Stimulated activated CD4-positive, alpha-beta T cell treated with anti-CD3 and anti-CD28 coated beads, Interleukin-2, amount 100 ng/mL, for 48 hours (primary cell): ENCODE measurements at regions not wholly inside any gene's neighbourhood (a gene's known extent, or its start where the extent isn't known, plus 50 kb on each side); places are given as distances from the start of the nearest gene placed in this dataset.

ENCODE experiments used
- DNase-seq, 2 donors: peaks; one replicate each; pipeline ENCODE4 v3.0.0-alpha.2; 2020

GRCh38 chr10:130887170-130887569 lies 424.4 kb downstream of the TCERG1L start:
- DNase-seq, result no peak

- no peak for DNase-seq
Measured at GRCh38 chr10:130888493-130888892, 423.0 kb downstream of the TCERG1L start.

GRCh38 chr10:130889240-130889639 lies 422.3 kb downstream of the TCERG1L start:
- no peak for DNase-seq

GRCh38 chr10:130889780-130890179 lies 421.7 kb downstream of the TCERG1L start:
- no peak for DNase-seq

- no peak for DNase-seq
Measured at GRCh38 chr10:130891066-130891465, 420.5 kb downstream of the TCERG1L start.

- no peak for DNase-seq
Measured at GRCh38 chr10:130894471-130894870, 417.1 kb downstream of the TCERG1L start.

GRCh38 chr10:130895161-130895560 lies 416.4 kb downstream of the TCERG1L start:
- DNase-seq, result no peak

- DNase-seq, result no peak
Measured at GRCh38 chr10:130897815-130898214, 413.7 kb downstream of the TCERG1L start.

- DNase-seq, result no peak
Measured at GRCh38 chr10:130898381-130898780, 413.1 kb downstream of the TCERG1L start.

- no peak for DNase-seq
Measured at GRCh38 chr10:130899856-130900255, 411.7 kb downstream of the TCERG1L start.

- no peak for DNase-seq
Measured at GRCh38 chr10:130900441-130901160, 410.9 kb downstream of the TCERG1L start.

- DNase-seq, result no peak
Measured at GRCh38 chr10:130901311-130902165, 410.0 kb downstream of the TCERG1L start.

GRCh38 chr10:130902471-130902870 lies 409.1 kb downstream of the TCERG1L start:
- DNase-seq, result no peak

GRCh38 chr10:130902929-130903328 lies 408.6 kb downstream of the TCERG1L start:
- no peak for DNase-seq

- no peak for DNase-seq
Measured at GRCh38 chr10:130904676-130905075, 406.8 kb downstream of the TCERG1L start.

- no peak for DNase-seq
Measured at GRCh38 chr10:130905386-130905785, 406.1 kb downstream of the TCERG1L start.

- no peak for DNase-seq
Measured at GRCh38 chr10:130905921-130906320, 405.6 kb downstream of the TCERG1L start.

- no peak for DNase-seq
Measured at GRCh38 chr10:130910848-130911247, 400.7 kb downstream of the TCERG1L start.

GRCh38 chr10:130913844-130914243 lies 397.7 kb downstream of the TCERG1L start:
- DNase-seq, result no peak

- no peak for DNase-seq
Measured at GRCh38 chr10:130914367-130914766, 397.2 kb downstream of the TCERG1L start.

GRCh38 chr10:130915065-130915464 lies 396.5 kb downstream of the TCERG1L start:
- no peak for DNase-seq

- no peak for DNase-seq
Measured at GRCh38 chr10:130921461-130921860, 390.1 kb downstream of the TCERG1L start.

GRCh38 chr10:130921911-130922440 lies 389.5 kb downstream of the TCERG1L start:
- no peak for DNase-seq

- DNase-seq, result no peak
Measured at GRCh38 chr10:130923596-130923995, 387.9 kb downstream of the TCERG1L start.
